ENCODE measurements at regions not wholly inside any gene's neighbourhood (a gene's known extent, or its start where the extent isn't known, plus 50 kb on each side); places are given as distances from the start of the nearest gene placed in this dataset.

DNA sequence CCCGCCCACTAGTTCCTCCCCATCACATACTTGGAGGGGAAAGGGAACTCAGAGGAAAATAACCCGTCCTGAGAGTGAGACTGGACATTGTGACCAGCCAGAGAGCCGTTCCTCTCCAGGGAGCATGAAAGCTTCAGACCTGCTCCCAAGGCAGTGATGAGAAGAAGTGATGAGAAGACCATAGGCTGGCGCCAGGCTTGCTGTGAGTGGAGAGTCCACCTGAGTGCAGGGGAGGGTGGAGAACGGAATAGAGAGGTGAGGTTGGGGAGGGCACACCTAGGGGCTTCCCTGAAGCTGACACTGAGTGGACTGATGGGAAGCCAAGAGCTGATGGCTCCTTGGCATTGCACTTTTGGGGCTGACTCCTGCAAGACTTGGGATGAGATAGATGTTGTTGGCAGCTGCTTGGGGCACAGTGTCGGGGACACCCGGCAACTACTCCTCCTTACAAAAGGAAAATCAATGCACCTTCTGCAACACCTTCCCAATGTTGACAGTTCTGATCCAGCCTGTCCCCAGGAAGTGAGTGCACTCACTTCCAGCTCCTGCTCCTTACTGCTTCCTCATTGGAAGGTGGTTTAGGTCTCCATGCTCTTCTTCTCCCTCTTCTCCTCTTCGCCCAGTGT lies 79.4 kb downstream of the EMX2 start:
- TF ChIP-seq, protein P1, sequence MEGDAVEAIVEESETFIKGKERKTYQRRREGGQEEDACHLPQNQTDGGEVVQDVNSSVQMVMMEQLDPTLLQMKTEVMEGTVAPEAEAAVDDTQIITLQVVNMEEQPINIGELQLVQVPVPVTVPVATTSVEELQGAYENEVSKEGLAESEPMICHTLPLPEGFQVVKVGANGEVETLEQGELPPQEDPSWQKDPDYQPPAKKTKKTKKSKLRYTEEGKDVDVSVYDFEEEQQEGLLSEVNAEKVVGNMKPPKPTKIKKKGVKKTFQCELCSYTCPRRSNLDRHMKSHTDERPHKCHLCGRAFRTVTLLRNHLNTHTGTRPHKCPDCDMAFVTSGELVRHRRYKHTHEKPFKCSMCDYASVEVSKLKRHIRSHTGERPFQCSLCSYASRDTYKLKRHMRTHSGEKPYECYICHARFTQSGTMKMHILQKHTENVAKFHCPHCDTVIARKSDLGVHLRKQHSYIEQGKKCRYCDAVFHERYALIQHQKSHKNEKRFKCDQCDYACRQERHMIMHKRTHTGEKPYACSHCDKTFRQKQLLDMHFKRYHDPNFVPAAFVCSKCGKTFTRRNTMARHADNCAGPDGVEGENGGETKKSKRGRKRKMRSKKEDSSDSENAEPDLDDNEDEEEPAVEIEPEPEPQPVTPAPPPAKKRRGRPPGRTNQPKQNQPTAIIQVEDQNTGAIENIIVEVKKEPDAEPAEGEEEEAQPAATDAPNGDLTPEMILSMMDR (IDR thresholded peaks at IDR 0.05 in 4 of 5, conservative IDR thresholded peaks at IDR 0.05 in 1 of 5), result no peak
- TF ChIP-seq POLR2A (IDR thresholded peaks at IDR 0.05), result no peak

All from gastrocnemius medialis (tissue), 4 donors.